ENCODE measurements at regions not wholly inside any gene's neighbourhood (a gene's known extent, or its start where the extent isn't known, plus 50 kb on each side); places are given as distances from the start of the nearest gene placed in this dataset.

- Histone ChIP-seq H3K27me3 (ENCODE audit: insufficient read depth, low read depth) (no peaks in the 10 kb centered on the region), H3K79me2 (ENCODE audit: insufficient read depth, low read depth) (no peaks in the 10 kb centered on the region), H2AFZ (ENCODE audit: low read depth) (no peak overlapping the region), H4K20me1 (ENCODE audit: insufficient read depth) (no peaks in the 10 kb centered on the region), H3K4me1 (ENCODE audit: low read depth, poor library complexity, severe bottlenecking) (no peaks in the 10 kb centered on the region), H3K9ac (no peak overlapping the region), H3K36me3 (ENCODE audit: insufficient read depth) (no peaks in the 10 kb centered on the region), H3K4me3 (IDR thresholded peaks at IDR 0.05; ENCODE audit: insufficient read depth, low read depth, low read length) (no peak overlapping the region), H3K4me2 (no peak overlapping the region), H3K27ac (no peak overlapping the region)
- TF ChIP-seq CTCF (conservative IDR thresholded peaks at IDR 0.05; ENCODE audit: low read depth, low read length), result no peak
Measured at GRCh38 chrX:2572740-2573139, 72.0 kb upstream of the DHRSX start.

GRCh38 chrX:2568125-2568524 lies 67.3 kb upstream of the DHRSX start:
- Histone ChIP-seq H3K4me3 (IDR thresholded peaks at IDR 0.05; ENCODE audit: insufficient read depth, low read depth, low read length) (no peak overlapping the region), H3K36me3 (ENCODE audit: insufficient read depth) (no peaks in the 10 kb centered on the region), H3K27me3 (ENCODE audit: insufficient read depth, low read depth) (no peaks in the 10 kb centered on the region), H3K9ac (no peak overlapping the region), H2AFZ (ENCODE audit: low read depth) (no peak overlapping the region), H3K4me2 (no peak overlapping the region), H3K79me2 (ENCODE audit: insufficient read depth, low read depth) (no peaks in the 10 kb centered on the region), H3K4me1 (ENCODE audit: low read depth, poor library complexity, severe bottlenecking) (no peaks in the 10 kb centered on the region), H3K27ac (no peak overlapping the region), H4K20me1 (ENCODE audit: insufficient read depth) (no peaks in the 10 kb centered on the region)
- no peak for TF ChIP-seq CTCF (conservative IDR thresholded peaks at IDR 0.05; ENCODE audit: low read depth, low read length)

DNA sequence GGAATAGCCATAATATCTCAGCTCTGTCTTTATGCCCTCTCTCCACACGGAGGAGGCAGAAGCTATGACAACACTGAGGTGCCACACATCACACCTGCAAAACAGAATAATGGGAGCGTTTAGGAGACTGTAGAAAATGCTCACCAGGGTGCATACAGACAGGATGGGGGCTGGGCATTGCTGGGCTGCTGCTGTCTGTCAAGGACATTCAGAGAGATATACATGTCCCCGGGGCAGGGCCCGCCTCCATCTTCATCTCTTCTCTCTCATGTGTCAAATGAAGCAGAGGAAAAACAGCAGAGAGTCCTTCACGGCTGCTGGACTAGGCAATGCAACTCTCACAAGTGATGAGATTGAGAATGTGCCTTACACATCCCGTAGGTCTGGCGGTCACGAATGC lies 65.3 kb upstream of the DHRSX start:
- no peak overlapping the region for H3K9ac ChIP-seq
- no peak overlapping the region for H3K4me2 ChIP-seq
- no peak overlapping the region for H2AFZ ChIP-seq (ENCODE audit: low read depth)
- H3K36me3 ChIP-seq (ENCODE audit: insufficient read depth), result no peaks in the 10 kb centered on the region
- no peak overlapping the region for H3K4me3 ChIP-seq (IDR thresholded peaks at IDR 0.05; ENCODE audit: insufficient read depth, low read depth, low read length)
- H3K27ac ChIP-seq, result no peak overlapping the region
- no peaks in the 10 kb centered on the region for H3K79me2 ChIP-seq (ENCODE audit: insufficient read depth, low read depth)
- TF ChIP-seq CTCF (conservative IDR thresholded peaks at IDR 0.05; ENCODE audit: low read depth, low read length), result no peak
- H3K4me1 ChIP-seq (ENCODE audit: low read depth, poor library complexity, severe bottlenecking), result no peaks in the 10 kb centered on the region
- no peaks in the 10 kb centered on the region for H3K27me3 ChIP-seq (ENCODE audit: insufficient read depth, low read depth)
- H4K20me1 ChIP-seq (ENCODE audit: insufficient read depth), result no peaks in the 10 kb centered on the region

GRCh38 chrX:2561456-2561855 lies 60.7 kb upstream of the DHRSX start:
- no peak for TF ChIP-seq CTCF (conservative IDR thresholded peaks at IDR 0.05; ENCODE audit: low read depth, low read length)

DNA sequence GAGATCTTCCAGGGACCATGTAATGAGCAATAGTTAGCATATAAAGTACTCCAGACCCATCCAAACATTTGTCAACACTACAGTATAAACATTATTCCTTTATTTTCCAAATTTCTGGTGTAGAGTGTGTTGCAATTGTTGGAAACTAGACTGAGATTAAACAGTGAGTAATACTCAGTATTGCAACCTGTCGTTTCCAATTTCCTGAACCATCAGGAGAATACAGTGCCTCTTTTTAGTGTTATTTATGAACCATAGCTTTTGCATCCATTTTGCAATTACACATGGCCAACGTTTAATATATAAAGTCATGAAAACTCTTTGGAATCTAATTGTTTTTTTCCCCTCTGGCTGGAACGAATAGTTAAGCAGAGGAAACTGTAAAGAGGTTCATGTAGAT lies 58.3 kb upstream of the DHRSX start:
- no peak overlapping the region for H3K4me2 ChIP-seq
- no peaks in the 10 kb centered on the region for H3K4me1 ChIP-seq (ENCODE audit: low read depth, poor library complexity, severe bottlenecking)
- H2AFZ ChIP-seq (ENCODE audit: low read depth), result no peak overlapping the region
- no peak overlapping the region for H3K27ac ChIP-seq
- no peaks in the 10 kb centered on the region for H4K20me1 ChIP-seq (ENCODE audit: insufficient read depth)
- H3K36me3 ChIP-seq (ENCODE audit: insufficient read depth), result no peaks in the 10 kb centered on the region
- no peaks in the 10 kb centered on the region for H3K27me3 ChIP-seq (ENCODE audit: insufficient read depth, low read depth)
- TF ChIP-seq CTCF (conservative IDR thresholded peaks at IDR 0.05; ENCODE audit: low read depth, low read length), result no peak
- no peaks in the 10 kb centered on the region for H3K79me2 ChIP-seq (ENCODE audit: insufficient read depth, low read depth)
- H3K9ac ChIP-seq, result no peak overlapping the region
- H3K4me3 ChIP-seq (IDR thresholded peaks at IDR 0.05; ENCODE audit: insufficient read depth, low read depth, low read length), result no peak overlapping the region

More at GRCh38 chrX:2561456-2561855, 60.7 kb upstream of the DHRSX start:
- Histone ChIP-seq H2AFZ (ENCODE audit: low read depth) (no peak overlapping the region), H3K27ac (no peak overlapping the region), H3K4me1 (ENCODE audit: low read depth, poor library complexity, severe bottlenecking) (no peaks in the 10 kb centered on the region), H3K79me2 (ENCODE audit: insufficient read depth, low read depth) (no peaks in the 10 kb centered on the region), H3K36me3 (ENCODE audit: insufficient read depth) (no peaks in the 10 kb centered on the region), H3K4me3 (IDR thresholded peaks at IDR 0.05; ENCODE audit: insufficient read depth, low read depth, low read length) (no peak overlapping the region), H3K9ac (no peak overlapping the region), H4K20me1 (ENCODE audit: insufficient read depth) (no peaks in the 10 kb centered on the region), H3K27me3 (ENCODE audit: insufficient read depth, low read depth) (no peaks in the 10 kb centered on the region), H3K4me2 (no peak overlapping the region)

All from KMS-11 (cell line).